Smooth muscle cell (in vitro differentiated cells): ENCODE measurements at regions not wholly inside any gene's neighbourhood (a gene's known extent, or its start where the extent isn't known, plus 50 kb on each side); places are given as distances from the start of the nearest gene placed in this dataset.
A peak's percentile ranks its signal among the peaks of the same experiment; 100 is the strongest.

ENCODE experiments used
- DNase-seq: peaks from one replicate; lab custom pipeline; 2025; ENCODE audit not compliant: unreplicated experiment; lab: John Stamatoyannopoulos, UW
- H2AFZ ChIP-seq: fragments of 200-600 bp; sonication (generic); 2 replicates; pipeline ENCODE4 v1.6.0; 2016; ENCODE audit warnings: antibody characterized with exemption, low read depth, mild to moderate bottlenecking
- H3F3A ChIP-seq: fragments of 200-600 bp; sonication (generic); 2 replicates; pipeline ENCODE4 v1.6.0; 2017; ENCODE audit warnings: antibody characterized with exemption, low read depth
- H3K27ac ChIP-seq: fragments of 200-600 bp; sonication (generic); 2 replicates; pipeline ENCODE4 v1.5.1; 2016; ENCODE audit warnings: low read depth, mild to moderate bottlenecking
- H3K27me3 ChIP-seq: fragments of 200-600 bp; sonication (generic); 2 replicates; pipeline ENCODE4 v1.6.1; 2016; ENCODE audit warnings: low read depth, mild to moderate bottlenecking
- H3K36me3 ChIP-seq: fragments of 200-600 bp; sonication (generic); 2 replicates; pipeline ENCODE4 v1.5.1; 2016; ENCODE audit warnings: low read depth
- H3K4me1 ChIP-seq: fragments of 200-600 bp; sonication (generic); 2 replicates; pipeline ENCODE4 v1.5.1; 2016; ENCODE audit warnings: low read depth
- H3K4me2 ChIP-seq: fragments of 200-600 bp; sonication (generic); 2 replicates; pipeline ENCODE4 v1.6.0; 2016; ENCODE audit warnings: mild to moderate bottlenecking
- H3K4me3 ChIP-seq: fragments of 200-600 bp; sonication (generic); 2 replicates; pipeline ENCODE4 v1.5.1; 2016; ENCODE audit warnings: mild to moderate bottlenecking
- H3K79me2 ChIP-seq: fragments of 200-600 bp; sonication (generic); 2 replicates; pipeline ENCODE4 v1.6.0; 2016; ENCODE audit warnings: low read depth, mild to moderate bottlenecking
- H3K9ac ChIP-seq: fragments of 200-600 bp; sonication (generic); 2 replicates; pipeline ENCODE4 v1.6.0; 2016; ENCODE audit warnings: low read depth
- H3K9me3 ChIP-seq: fragments of 200-600 bp; sonication (generic); replicated peaks from 2 replicates; pipeline ENCODE4 v1.5.1; 2016; ENCODE audit warnings: low read depth
- H4K20me1 ChIP-seq: fragments of 200-600 bp; sonication (generic); 2 replicates; pipeline ENCODE4 v1.6.0; 2016; ENCODE audit warnings: low read depth
- CTCF ChIP-seq: fragments of 200-600 bp; sonication (generic); IDR thresholded peaks from 2 replicates; pipeline ENCODE4 v1.5.1; 2017; ENCODE audit warnings: borderline replicate concordance, mild to moderate bottlenecking, antibody characterized with exemption; ENCODE audit not compliant: insufficient read depth, poor library complexity, severe bottlenecking
- WGBS: methylation state at CpG from one replicate; pipeline ENCODE4 v1.1.7; 2016; ENCODE audit warnings: low lambda C conversion rate; 5-methylcytosine and 5-hydroxymethylcytosine counted together

- Histone ChIP-seq H3K79me2 (no peaks in the 10 kb centered on the region), H3K27me3 (no peaks in the 10 kb centered on the region), H3K27ac (peak overlapping the region; percentile 70), H4K20me1 (no peaks in the 10 kb centered on the region), H3K9me3 (no peaks in the 10 kb centered on the region), H3K4me3 (no peak overlapping the region), H3K36me3 (no peaks in the 10 kb centered on the region), H3F3A (no peaks in the 10 kb centered on the region), H3K4me2 (peak overlapping the region; percentile 43), H3K4me1 (no peaks in the 10 kb centered on the region), H2AFZ (no peak overlapping the region), H3K9ac (no peak overlapping the region)
- WGBS, result 65% methylated on average over 2 of the region's 2 CpGs
- no peak for TF ChIP-seq CTCF
- DNase-seq, result no peak
Measured at GRCh38 chr14:87491816-87492215, 501.2 kb downstream of the GALC start.

- no peak for DNase-seq
Measured at GRCh38 chr14:87489196-87489819, 503.7 kb downstream of the GALC start.

GRCh38 chr14:87483271-87484260 is 509.4 kb downstream of the GALC start:
- Histone ChIP-seq H3K9me3 (no peaks in the 10 kb centered on the region), H3K36me3 (no peaks in the 10 kb centered on the region), H3K4me2 (peak overlapping the region; percentile 32), H3K27ac (peak overlapping the region; percentile 68), H3K4me3 (no peak overlapping the region), H2AFZ (peak overlapping the region; percentile 53), H3K9ac (no peak overlapping the region), H3K27me3 (no peaks in the 10 kb centered on the region), H3F3A (no peaks in the 10 kb centered on the region), H3K79me2 (no peaks in the 10 kb centered on the region), H4K20me1 (no peaks in the 10 kb centered on the region), H3K4me1 (peaks cover 9% of the 10 kb centered on the region)
- no peak for TF ChIP-seq CTCF
- WGBS, result 75% methylated on average over 8 of the region's 8 CpGs
- DNase-seq, result no peak

More at GRCh38 chr14:87489196-87489819, 503.7 kb downstream of the GALC start:
- no peaks in the 10 kb centered on the region for H3K36me3 ChIP-seq
- no peaks in the 10 kb centered on the region for H3K79me2 ChIP-seq
- no peaks in the 10 kb centered on the region for H3F3A ChIP-seq
- H3K27me3 ChIP-seq, result no peaks in the 10 kb centered on the region
- H2AFZ ChIP-seq, result no peak overlapping the region
- H3K9ac ChIP-seq, result no peak overlapping the region
- no peaks in the 10 kb centered on the region for H3K4me1 ChIP-seq
- H3K27ac ChIP-seq, result no peak overlapping the region
- no peaks in the 10 kb centered on the region for H3K9me3 ChIP-seq
- no peak for TF ChIP-seq CTCF
- H3K4me3 ChIP-seq, result no peak overlapping the region
- WGBS, result 94% methylated on average over 2 of the region's 2 CpGs
- H3K4me2 ChIP-seq, result no peak overlapping the region
- no peaks in the 10 kb centered on the region for H4K20me1 ChIP-seq
